ENCODE measurements at regions not wholly inside any gene's neighbourhood (a gene's known extent, or its start where the extent isn't known, plus 50 kb on each side); places are given as distances from the start of the nearest gene placed in this dataset.

- CTCF ChIA-PET, result no interaction called here
- POLR2A ChIA-PET, result no interaction called here
Observed at GRCh38 chr1:199174336-199174735, 535.5 kb downstream of the PTPRC start.

DNA sequence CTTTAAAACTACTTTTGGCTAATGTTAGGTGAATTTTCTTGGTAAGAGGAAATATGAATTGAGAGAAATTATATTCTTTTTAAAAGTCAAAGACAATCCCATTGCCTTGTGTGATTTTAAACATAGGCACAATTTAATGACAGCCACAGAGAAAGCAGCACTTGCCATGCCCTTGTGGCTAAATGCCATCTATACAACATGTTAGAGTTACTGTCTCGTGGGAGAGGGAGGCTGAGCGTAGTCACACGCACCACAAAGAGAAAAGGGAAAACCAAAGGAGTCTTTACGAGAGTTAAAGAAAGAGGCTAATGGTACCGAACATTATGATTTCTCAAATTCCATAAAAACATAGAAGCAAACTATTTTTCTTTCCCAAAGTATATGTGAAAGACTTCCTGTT is 537.9 kb downstream of the PTPRC start:
- POLR2A ChIA-PET, result no interaction called here
- CTCF ChIA-PET, result interaction anchor here (0.5 kb wide), 1 partner anchor 178 kb away, joined by 3 read pairs; no protein-coding TSS in a partner anchor

- ChIA-PET CTCF (no interaction called here), POLR2A (no interaction called here)
Observed at GRCh38 chr1:199177241-199177640, 538.4 kb downstream of the PTPRC start.

GRCh38 chr1:199178646-199179045 is 539.8 kb downstream of the PTPRC start:
- POLR2A ChIA-PET, result no interaction called here

GRCh38 chr1:199182186-199182843 is 543.5 kb downstream of the PTPRC start:
- CTCF ChIA-PET, result no interaction called here
- POLR2A ChIA-PET, result no interaction called here

More at GRCh38 chr1:199178646-199179045, 539.8 kb downstream of the PTPRC start:
- CTCF ChIA-PET, result no interaction called here

DNA sequence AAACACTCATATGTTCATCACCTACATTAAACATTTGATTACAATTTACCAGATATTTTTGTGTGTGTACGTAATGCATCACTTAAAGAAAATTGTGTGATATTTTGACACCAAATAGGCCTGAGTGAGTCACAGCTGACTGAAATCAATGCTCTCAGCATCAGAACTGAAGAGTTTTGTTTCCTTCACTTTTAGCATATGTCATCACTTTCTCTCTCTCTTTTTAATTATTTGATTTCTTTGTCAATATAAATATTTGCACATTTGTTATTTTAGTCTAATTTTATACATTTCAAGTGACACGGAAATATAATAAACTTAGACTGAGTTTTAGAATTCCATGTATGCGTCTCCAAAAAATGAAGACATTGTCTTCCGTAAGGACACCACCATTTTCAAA is 545.3 kb downstream of the PTPRC start:
- CTCF ChIA-PET, result no interaction called here

DNA sequence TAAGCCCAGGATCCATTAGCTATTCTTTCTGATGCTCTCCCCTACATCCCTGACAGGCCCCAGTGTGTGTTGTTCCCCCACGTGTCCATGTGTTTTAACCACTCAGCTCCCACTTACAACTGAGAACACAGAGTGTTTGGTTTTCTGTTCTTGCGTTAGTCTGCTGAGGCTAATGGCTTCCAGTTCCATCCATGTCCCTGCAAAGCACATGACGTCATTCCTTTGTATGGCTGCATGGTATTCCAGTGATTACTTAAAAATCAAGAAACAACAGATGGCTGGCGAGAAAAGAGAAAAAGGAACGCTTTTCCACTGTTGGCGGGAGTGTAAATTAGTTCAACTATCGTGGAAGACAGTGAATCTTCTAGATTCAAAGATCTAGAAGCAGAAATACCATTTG is 556.0 kb downstream of the PTPRC start:
- ChIA-PET CTCF (no interaction called here), POLR2A (no interaction called here)

More for the DNA sequence above, 545.3 kb downstream of the PTPRC start:
- POLR2A ChIA-PET, result no interaction called here

DNA sequence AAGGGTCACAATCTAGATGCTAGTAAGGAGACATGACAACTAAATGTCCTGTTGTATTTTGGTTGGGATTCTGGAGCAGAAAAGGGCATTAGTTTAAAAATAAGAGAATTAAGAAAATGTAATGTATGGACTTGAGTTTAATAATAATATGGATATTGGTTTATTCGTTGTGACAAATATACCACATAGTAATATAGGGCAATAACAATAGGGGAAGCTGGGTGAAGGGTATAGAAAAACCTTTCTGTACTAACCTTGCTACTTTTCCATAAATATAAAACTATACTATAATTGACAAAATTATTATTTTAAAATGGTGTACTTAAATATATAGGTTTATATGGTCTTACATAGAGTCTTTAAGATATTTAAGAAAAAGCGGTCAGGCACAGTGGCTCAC is 558.9 kb downstream of the PTPRC start:
- CTCF ChIA-PET, result no interaction called here
- POLR2A ChIA-PET, result no interaction called here

DNA sequence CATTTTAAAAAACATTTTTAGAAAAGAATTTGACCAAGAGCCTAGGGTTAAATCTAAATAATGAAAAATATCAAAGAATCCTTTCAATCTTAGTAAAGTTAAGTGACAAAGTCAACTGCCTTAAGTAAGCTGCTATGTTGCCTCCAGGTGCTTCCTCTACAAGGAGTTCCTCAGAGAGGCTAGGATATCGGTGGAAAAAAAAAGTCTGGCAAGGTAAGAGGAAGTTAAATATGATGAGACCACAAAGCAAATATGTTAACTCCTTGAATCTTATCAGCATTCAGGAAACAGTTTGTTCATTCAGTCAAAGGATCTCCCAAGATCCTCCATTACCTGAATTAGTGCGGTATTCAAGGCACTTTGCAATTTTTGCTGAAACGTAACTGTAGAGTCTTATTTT is 563.5 kb downstream of the PTPRC start:
- CTCF ChIA-PET, result no interaction called here
- POLR2A ChIA-PET, result no interaction called here

DNA sequence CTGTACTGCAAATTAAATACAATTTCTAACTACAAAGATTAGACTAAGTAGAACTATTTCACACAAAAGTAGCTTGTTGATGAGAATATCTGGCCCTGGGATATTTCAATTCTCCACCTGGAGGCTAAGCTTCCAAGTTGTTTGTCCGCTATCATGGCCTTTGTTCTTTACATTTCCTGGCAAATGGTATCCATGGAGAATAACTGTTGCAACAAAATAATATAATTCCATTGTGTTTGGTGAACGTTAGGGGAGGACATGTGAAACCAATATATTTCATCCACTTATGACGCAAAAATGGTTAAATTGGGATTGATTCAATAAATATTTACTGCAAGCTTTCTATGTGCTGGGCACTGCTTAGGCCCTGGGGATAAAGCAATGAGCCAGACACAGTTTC is 565.4 kb downstream of the PTPRC start:
- ChIA-PET CTCF (no interaction called here), POLR2A (no interaction called here)

- POLR2A ChIA-PET, result no interaction called here
- CTCF ChIA-PET, result no interaction called here
Observed at GRCh38 chr1:199205740-199206441, 567.1 kb downstream of the PTPRC start.

DNA sequence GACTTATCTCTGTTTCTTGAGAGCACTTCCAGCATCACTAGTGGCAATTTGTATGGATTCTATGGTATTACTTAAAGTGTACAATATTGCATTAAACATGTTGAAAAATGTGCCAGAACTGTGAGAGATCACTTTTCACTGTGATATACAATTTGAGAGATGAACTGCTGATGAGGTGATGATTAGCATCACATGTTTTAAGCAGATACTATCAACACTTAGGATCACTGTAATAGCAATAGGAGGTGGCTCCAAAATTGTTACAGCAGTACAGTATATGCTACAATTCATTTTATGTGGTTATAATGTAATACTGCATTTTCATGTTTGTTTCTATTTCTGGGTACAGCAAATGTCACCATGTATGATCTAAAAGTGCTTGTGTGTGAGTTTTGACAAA is 570.0 kb downstream of the PTPRC start:
- POLR2A ChIA-PET, result no interaction called here
- CTCF ChIA-PET, result no interaction called here

DNA sequence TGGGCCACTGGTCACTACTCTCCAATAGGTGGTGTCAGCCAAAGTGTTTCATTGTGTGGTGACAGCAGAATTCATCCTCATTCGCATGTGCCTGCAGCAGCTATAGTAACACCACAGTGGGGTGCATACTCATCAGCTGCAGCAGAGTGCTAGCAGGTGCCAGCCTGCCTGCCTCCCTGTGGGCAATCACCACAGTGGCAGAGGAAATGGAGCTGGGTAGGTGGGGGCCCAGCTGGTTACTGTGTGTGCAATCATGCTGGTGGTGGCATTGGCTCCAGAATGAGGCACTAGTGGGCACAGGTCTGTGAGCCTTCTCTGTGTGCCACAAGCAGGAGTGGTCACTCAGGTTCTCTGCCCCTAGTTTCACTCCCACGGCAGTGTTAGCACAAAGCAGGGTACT is 579.2 kb downstream of the PTPRC start:
- POLR2A ChIA-PET, result no interaction called here
- CTCF ChIA-PET, result no interaction called here

GRCh38 chr1:199218533-199218932 is 579.7 kb downstream of the PTPRC start:
- ChIA-PET CTCF (no interaction called here), POLR2A (no interaction called here)

DNA sequence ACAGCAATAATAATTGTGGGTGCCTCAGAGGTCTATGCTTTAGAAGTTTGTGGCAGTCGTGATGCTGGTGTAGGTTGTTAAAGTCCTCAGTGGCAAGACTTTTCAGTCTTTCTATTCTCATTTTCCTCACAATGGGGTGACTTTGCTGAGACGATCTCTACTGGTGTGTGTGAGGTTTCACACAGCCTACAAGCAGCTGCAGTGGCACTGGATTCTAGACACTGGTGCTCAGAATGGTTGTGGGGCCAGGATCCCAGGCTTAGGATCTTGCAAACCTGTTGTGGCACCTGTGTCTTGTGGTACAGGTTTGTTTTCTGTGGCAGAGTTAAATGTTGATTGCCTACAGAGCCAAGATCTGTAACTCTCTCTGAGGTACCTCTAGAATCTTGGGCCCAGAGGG is 581.2 kb downstream of the PTPRC start:
- POLR2A ChIA-PET, result no interaction called here
- CTCF ChIA-PET, result no interaction called here

GRCh38 chr1:199221371-199222150 is 582.7 kb downstream of the PTPRC start:
- ChIA-PET CTCF (no interaction called here), POLR2A (no interaction called here)

DNA sequence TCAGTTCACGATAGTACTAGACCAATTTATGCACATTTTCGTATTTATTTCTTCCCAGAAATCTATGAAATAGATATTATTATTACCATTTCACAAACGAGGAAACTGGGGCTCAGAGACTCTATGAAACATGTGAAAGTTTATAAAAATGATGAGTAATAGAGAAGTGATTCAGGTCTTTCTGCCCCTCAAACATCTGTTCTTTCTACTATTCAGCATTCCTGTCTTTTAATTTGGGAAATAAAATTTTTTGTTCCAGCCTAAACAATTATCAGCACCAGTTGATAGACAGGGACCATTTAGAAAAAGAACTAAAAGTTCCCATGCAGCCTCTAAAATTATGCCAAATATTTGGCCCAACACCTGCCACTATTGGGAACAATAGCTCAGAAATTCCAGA is 585.1 kb downstream of the PTPRC start:
- ChIA-PET POLR2A (no interaction called here), CTCF (no interaction called here)

- ChIA-PET CTCF (no interaction called here), POLR2A (interaction anchor here (0.6 to 0.7 kb wide), 2 partner anchors 18 to 70 kb away, joined by 3 read pairs; no protein-coding TSS in a partner anchor)
Observed at GRCh38 chr1:199226163-199226562, 587.3 kb downstream of the PTPRC start.

GRCh38 chr1:199242147-199242546 is 603.3 kb downstream of the PTPRC start:
- ChIA-PET CTCF (no interaction called here), POLR2A (interaction anchor here (0.5 kb wide), 1 partner anchor 589 kb away, joined by 3 read pairs; no protein-coding TSS in a partner anchor)

- POLR2A ChIA-PET, result interaction anchor here (0.5 kb wide), 1 partner anchor 590 kb away, joined by 3 read pairs; no protein-coding TSS in a partner anchor
- CTCF ChIA-PET, result interaction anchor here (0.8 kb wide), 1 partner anchor 12 kb away, joined by 4 read pairs; no protein-coding TSS in a partner anchor
Observed at GRCh38 chr1:199242601-199243000, 603.8 kb downstream of the PTPRC start.

All from activated CD8-positive, alpha-beta memory T cell treated with anti-CD3 and anti-CD28 coated beads for 36 hours (primary cell).